ENCODE measurements at regions not wholly inside any gene's neighbourhood (a gene's known extent, or its start where the extent isn't known, plus 50 kb on each side); places are given as distances from the start of the nearest gene placed in this dataset.

GRCh38 chr6:119678961-119679360 is 329.4 kb upstream of the MAN1A1 start:
- TF ChIP-seq CTCF (IDR thresholded peaks at IDR 0.05 in 8 of 11, conservative IDR thresholded peaks at IDR 0.05 in 3 of 11) (no peak), POLR2A (IDR thresholded peaks at IDR 0.05) (no peak)

All from spleen (tissue), 7 donors.